ENCODE measurements at regions not wholly inside any gene's neighbourhood (a gene's known extent, or its start where the extent isn't known, plus 50 kb on each side); places are given as distances from the start of the nearest gene placed in this dataset.
"Not testable (repeated sequence)": the region's sequence is repeated elsewhere in the genome, so short reads cannot be mapped to it uniquely, and the experiment has no call there.

DNA sequence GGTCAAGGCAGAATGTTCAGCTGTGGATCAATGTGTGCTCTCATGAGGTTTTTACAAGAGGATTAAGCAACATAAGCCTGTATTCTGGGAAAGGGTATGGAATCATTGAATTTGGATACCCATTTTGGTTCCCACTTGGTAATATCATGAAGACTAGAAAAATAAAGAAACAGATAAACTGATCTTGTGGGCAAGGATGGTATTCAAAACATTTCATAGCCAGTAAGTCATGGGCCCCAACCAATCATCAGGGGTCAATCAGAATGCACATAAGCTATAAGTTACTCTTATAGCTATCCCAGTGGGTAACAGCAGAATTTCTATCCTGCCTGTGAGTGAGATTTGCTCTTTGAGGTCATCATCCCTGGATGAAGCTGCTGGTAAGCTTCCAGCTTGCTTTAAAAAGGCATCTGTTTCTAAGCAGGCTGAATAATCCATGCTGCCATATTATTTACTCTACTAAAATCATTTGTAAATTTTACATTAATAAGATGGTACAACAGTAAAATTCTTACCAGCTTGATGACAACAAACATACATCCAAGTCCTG, 291.2 kb downstream of the RAD51AP2 start:
- no peaks in the 10 kb centered on the region for H3K9me3 Mint-ChIP-seq
- peaks cover 0 to 10% (median 0%) of the 10 kb centered on the region in 3 donors for H3K27me3 Mint-ChIP-seq
- H3K4me3 Mint-ChIP-seq = no peak overlapping the region
- no peak for ATAC-seq (ENCODE audit: low read depth in 2 of 2)
- H3K36me3 Mint-ChIP-seq = no peaks in the 10 kb centered on the region
- no peak overlapping the region for H3K27ac Mint-ChIP-seq
- no peak for DNase-seq
- peaks cover 0 to 4% (median 0%) of the 10 kb centered on the region in 3 donors for H3K4me1 Mint-ChIP-seq

DNA sequence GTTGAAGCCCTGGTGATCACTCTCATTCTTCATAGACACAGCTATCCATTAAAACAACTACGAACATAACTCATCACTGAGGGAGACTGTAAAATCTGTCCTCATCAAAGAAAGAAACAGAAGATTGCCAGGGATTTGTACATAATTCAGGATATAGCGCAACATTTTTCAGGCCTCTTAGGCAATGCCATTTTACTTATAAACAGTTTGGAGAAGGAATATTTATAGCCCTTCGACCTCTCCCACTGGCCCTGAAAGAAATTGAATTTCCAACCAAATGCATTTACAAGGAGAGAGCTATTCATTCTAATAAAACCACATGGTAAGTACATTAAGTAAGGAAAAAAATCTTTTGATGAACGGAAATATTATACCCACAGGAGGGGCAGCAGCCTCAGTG, 295.0 kb downstream of the RAD51AP2 start:
- H3K4me3 Mint-ChIP-seq = no peak overlapping the region
- DNase-seq (no peak), ATAC-seq (ENCODE audit: low read depth in 2 of 2) (no peak)
- H3K9me3 Mint-ChIP-seq = peaks cover 0 to 2% (median 0%) of the 10 kb centered on the region in 7 donors
- H3K4me1 Mint-ChIP-seq = no peaks in the 10 kb centered on the region
- H3K36me3 Mint-ChIP-seq = no peaks in the 10 kb centered on the region
- H3K27me3 Mint-ChIP-seq = peaks cover 0 to 10% (median 0%) of the 10 kb centered on the region in 3 donors
- no peak overlapping the region for H3K27ac Mint-ChIP-seq

DNA sequence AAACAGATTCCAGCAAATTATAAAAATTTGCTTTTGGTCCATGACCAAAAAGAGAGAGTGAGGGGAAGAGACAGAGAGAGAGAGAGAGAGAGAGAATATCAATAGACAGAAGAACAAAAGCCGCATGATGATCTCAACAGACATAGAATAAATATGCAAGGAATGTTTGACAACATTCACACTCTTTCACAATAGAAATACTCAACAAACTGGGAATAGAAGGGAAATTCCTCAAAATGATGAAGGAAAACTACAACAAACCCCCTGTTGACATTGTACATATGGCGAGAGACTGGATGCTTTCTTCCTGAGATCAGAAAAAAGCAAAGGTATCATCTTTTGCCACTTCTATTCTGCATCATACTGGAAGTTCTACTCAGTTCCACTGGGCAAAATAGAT, 309.7 kb downstream of the RAD51AP2 start:
- H3K4me1 Mint-ChIP-seq = peaks cover 0 to 16% (median 8%) of the 10 kb centered on the region in 3 donors
- H3K4me3 Mint-ChIP-seq = no peak overlapping the region
- ATAC-seq (ENCODE audit: low read depth in 2 of 2) (no peak), DNase-seq (no peak)
- H3K27ac Mint-ChIP-seq = no peak overlapping the region
- H3K36me3 Mint-ChIP-seq = no peaks in the 10 kb centered on the region
- no peaks in the 10 kb centered on the region for H3K27me3 Mint-ChIP-seq
- H3K9me3 Mint-ChIP-seq = peaks cover 0 to 8% (median 0%) of the 10 kb centered on the region in 7 donors

DNA sequence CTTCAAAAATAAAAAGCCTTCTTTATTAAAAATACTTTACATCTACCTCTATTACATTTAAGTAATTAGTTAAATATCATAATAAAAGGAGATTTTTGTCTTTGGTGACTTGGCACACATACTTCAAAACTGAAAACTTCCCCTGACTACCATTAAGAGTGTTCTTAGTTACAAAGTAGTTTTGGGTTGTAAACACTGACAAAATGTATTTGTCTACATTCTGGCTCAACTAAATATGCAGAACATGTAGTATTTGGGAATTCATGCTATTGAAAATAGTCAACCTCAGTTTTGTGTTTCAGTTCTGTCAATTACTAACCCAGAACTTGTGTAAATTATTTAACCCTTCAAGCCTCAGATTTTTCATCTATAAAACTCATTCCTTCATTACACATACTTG, 311.5 kb downstream of the RAD51AP2 start:
- Mint-ChIP-seq H3K9me3 (peaks cover 0 to 12% (median 0%) of the 10 kb centered on the region in 7 donors), H3K27me3 (no peaks in the 10 kb centered on the region), H3K36me3 (no peaks in the 10 kb centered on the region), H3K27ac (peak overlapping the region in 1 of 6 donors; percentile 45), H3K4me3 (no peak overlapping the region), H3K4me1 (peaks cover 5 to 27% (median 22%) of the 10 kb centered on the region in 3 donors)
- no peak for DNase-seq
- no peak for ATAC-seq (ENCODE audit: low read depth in 2 of 2)

DNA sequence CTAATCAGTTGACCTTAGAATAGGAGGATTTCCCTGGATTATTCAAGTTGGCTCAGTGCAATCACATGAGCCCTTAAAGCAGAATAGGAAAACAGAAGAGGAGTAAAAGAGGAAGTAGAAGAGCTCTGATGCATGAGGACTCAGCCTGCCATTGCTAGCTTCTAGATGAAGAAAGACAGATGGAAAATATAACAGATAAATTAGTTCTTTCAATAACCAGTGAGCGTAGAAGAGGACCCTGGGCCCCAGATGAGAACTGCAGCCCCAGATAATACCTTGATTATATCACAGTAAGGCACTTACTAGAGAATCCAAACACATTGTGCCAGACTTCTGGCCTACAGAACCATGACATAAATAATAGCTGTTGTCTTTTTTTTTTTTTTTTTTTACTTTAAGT, 314.0 kb downstream of the RAD51AP2 start:
- peak overlapping the region in 2 of 8 donors; percentile 8 to 48 for H3K4me3 Mint-ChIP-seq

DNA sequence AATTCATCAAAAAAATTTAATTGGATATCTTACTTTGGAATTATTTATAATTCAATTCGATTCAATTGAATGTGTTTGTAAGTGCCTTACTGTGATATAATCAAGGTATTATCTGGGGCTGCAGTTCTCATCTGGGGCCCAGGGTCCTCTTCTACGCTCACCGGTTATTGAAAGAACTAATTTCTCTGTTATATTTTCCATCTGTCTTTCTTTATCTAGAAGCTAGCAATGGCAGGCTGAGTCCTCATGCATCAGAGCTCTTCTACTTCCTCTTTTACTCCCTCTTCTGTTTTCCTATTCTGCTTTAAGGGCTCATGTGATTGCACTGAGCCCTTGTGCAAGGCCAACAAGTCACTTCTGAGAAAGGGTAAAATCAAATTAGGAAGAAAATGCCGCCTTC, 315.6 kb downstream of the RAD51AP2 start:
- peak; percentile 37 for DNase-seq

More for the DNA sequence above, 314.0 kb downstream of the RAD51AP2 start:
- H3K36me3 Mint-ChIP-seq, H3K27me3 Mint-ChIP-seq: not testable (repeated sequence)
- ATAC-seq (ENCODE audit: low read depth in 2 of 2) (peak; percentile 42 to 58), DNase-seq (peak; percentile 17)
- H3K9me3 Mint-ChIP-seq = peaks cover 0 to 12% (median 0%) of the 10 kb centered on the region in 7 donors
- H3K4me1 Mint-ChIP-seq = peaks cover 5 to 27% (median 22%) of the 10 kb centered on the region in 3 donors
- H3K27ac Mint-ChIP-seq = peak overlapping the region in 4 of 6 donors; percentile 57 to 80 (median 68)

DNA sequence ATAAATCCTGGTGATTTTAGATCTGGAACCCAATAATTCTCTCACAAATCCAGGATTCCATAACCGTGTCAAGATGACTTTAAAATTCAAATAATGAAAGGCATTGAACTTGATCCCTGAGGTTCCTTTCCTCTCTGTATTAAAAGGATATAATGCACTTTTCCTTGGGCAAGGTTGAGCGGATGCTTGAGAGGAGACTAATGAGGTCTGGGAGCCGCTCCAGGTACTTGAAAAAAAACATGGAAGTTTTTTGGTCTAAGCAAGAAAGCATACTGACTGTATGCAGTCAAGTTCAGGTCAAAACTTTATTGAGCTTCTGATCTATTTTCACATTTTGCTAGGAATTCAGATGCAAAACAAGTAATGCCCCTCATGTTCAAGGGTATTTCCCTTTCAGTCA, 318.5 kb downstream of the RAD51AP2 start:
- H3K27ac Mint-ChIP-seq = no peak overlapping the region
- peaks cover 5 to 22% (median 22%) of the 10 kb centered on the region in 3 donors for H3K4me1 Mint-ChIP-seq
- peaks cover 0 to 12% (median 0%) of the 10 kb centered on the region in 7 donors for H3K9me3 Mint-ChIP-seq
- no peak for ATAC-seq (ENCODE audit: low read depth in 2 of 2)
- no peaks in the 10 kb centered on the region for H3K36me3 Mint-ChIP-seq
- DNase-seq = no peak
- H3K4me3 Mint-ChIP-seq = no peak overlapping the region
- peaks cover 7 to 9% (median 8%) of the 10 kb centered on the region in 3 donors for H3K27me3 Mint-ChIP-seq

More for the DNA sequence above, 315.6 kb downstream of the RAD51AP2 start:
- H3K4me3 Mint-ChIP-seq = peak overlapping the region in 2 of 8 donors; percentile 1 to 56
- peaks cover 0 to 12% (median 3%) of the 10 kb centered on the region in 7 donors for H3K9me3 Mint-ChIP-seq
- not testable (repeated sequence) for H3K36me3 Mint-ChIP-seq, H3K27me3 Mint-ChIP-seq
- H3K4me1 Mint-ChIP-seq = peaks cover 5 to 27% (median 22%) of the 10 kb centered on the region in 3 donors
- peak overlapping the region in 5 of 6 donors; percentile 4 to 80 (median 59) for H3K27ac Mint-ChIP-seq
- ATAC-seq (ENCODE audit: low read depth in 2 of 2) = peak; percentile 95 to 97

DNA sequence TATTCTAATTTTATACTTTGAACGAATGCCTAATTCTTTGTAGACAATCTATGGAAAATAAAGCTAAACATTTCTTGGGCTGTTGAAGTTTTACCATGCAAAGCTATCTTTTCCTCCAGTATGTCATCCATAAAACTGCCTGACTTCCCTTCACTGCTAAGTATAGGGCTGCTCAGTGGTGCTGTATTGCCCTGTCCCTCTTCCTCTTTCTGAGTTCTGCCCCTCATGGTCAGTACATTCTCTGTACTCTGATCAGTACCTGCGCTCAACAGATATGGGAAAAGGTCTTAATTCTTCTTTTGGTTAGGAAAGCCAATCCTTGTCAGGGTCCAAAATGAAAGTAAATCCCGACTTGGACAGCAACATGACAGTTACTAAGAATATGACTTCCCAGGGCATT, 321.9 kb downstream of the RAD51AP2 start:
- Mint-ChIP-seq H3K4me1 (peaks cover 0 to 3% (median 0%) of the 10 kb centered on the region in 3 donors), H3K4me3 (peak overlapping the region in 1 of 8 donors; percentile 6), H3K36me3 (no peaks in the 10 kb centered on the region), H3K9me3 (peaks cover 0 to 3% (median 0%) of the 10 kb centered on the region in 7 donors), H3K27ac (no peak overlapping the region), H3K27me3 (peaks cover 7 to 10% (median 9%) of the 10 kb centered on the region in 3 donors)
- DNase-seq (no peak), ATAC-seq (ENCODE audit: low read depth in 2 of 2) (no peak)

DNA sequence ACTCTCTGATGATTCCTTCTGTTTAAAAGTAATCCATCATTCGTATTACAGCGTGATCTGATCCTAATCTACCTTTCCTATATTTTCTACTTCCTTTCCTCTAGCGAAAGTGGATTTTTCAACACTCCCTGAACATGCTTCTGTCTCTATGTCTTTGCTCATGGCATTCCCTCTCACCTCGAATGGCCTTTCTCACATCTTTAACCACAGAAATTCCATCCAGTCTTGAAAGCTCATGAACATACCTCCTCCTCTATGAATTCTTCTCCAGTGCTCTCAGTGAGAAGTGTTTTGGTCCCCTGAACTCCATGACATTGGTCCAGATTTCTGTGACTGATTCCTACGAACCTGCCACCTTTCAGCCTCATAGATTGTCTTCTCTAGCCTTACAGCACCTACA, 323.2 kb downstream of the RAD51AP2 start:
- ATAC-seq (ENCODE audit: low read depth in 2 of 2) (no peak), DNase-seq (no peak)
- Mint-ChIP-seq H3K27me3 (peaks cover 7 to 10% (median 9%) of the 10 kb centered on the region in 3 donors), H3K27ac (no peak overlapping the region), H3K4me1 (peaks cover 0 to 3% (median 0%) of the 10 kb centered on the region in 3 donors), H3K9me3 (peaks cover 0 to 3% (median 0%) of the 10 kb centered on the region in 7 donors), H3K4me3 (no peak overlapping the region), H3K36me3 (no peaks in the 10 kb centered on the region)

DNA sequence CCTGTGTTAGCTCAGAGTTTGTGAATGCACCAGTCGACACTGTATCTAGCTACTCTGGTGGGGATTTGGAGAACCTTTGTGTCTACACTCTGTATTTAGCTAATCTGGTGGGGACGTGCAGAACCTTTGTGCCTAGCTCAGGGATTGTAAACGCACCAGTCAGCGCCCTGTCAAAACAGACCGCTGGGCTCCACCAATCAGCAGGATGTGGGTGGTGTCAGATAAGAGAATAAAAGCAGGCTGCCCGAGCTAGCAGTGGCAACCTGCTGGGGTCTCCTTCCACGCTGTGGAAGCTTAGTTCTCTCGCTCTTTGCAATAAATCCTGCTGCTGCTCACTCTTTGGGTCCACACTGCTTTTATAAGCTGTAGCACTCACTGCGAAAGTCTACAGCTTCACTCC, 324.2 kb downstream of the RAD51AP2 start:
- DNase-seq (no peak), ATAC-seq (ENCODE audit: low read depth in 2 of 2) (no peak)
- Mint-ChIP-seq H3K4me3 (no peak overlapping the region), H3K36me3 (no peaks in the 10 kb centered on the region), H3K27me3 (peaks cover 7 to 10% (median 9%) of the 10 kb centered on the region in 3 donors), H3K27ac (no peak overlapping the region), H3K4me1 (peaks cover 0 to 3% (median 0%) of the 10 kb centered on the region in 3 donors), H3K9me3 (peaks cover 0 to 3% (median 0%) of the 10 kb centered on the region in 7 donors)

DNA sequence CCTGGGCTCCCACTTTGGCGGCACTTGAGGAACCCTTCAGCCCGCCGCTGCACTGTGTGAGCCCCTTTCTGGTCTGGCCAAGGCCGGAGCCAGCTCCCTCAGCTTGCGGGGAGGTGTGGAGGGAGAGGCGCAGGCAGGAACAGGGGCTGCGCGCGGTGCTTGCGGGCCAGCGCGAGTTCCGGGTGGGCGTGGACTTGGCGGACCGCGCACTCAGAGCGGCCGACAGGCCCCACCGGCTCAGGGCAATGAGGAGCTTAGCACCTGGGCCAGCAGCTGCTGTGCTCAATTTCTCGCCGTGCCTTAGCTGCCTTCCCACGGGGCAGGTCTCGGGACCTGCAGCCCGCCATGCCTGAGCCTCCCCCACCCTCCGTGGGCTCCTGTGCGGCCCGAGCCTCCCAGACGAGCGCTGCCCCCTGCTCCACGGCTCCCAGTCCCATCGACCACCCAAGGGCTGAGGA, 324.8 kb downstream of the RAD51AP2 start:
- H3K4me3 Mint-ChIP-seq; H3K36me3 Mint-ChIP-seq; DNase-seq; ATAC-seq (ENCODE audit: low read depth in 2 of 2); H3K27me3 Mint-ChIP-seq; H3K9me3 Mint-ChIP-seq; H3K4me1 Mint-ChIP-seq; H3K27ac Mint-ChIP-seq: not testable (repeated sequence)

DNA sequence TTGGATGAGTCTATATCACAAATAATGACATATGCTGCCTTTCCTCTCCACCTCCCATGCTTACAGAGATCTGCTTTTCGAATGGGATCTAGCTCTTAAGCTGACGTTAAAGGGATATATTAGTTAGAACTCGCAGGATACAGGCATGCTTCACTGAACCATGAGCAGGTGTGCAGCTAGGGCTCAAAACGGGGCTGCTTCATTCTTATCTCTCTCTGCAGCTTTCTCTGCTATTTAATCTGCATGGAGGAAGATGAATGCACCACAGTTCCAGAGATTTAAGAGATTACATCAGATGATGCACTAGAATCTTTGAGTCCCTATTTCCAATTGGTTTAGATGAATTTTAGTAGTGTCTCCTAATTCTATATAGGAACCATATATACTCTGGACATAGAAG, 327.0 kb downstream of the RAD51AP2 start:
- no peaks in the 10 kb centered on the region for H3K9me3 Mint-ChIP-seq
- peak overlapping the region in 1 of 8 donors; percentile 12 for H3K4me3 Mint-ChIP-seq
- peaks cover 9 to 12% (median 11%) of the 10 kb centered on the region in 3 donors for H3K27me3 Mint-ChIP-seq
- ATAC-seq (ENCODE audit: low read depth in 2 of 2) (peak; percentile 37 to 60), DNase-seq (no peak)
- no peaks in the 10 kb centered on the region for H3K4me1 Mint-ChIP-seq
- H3K36me3 Mint-ChIP-seq = no peaks in the 10 kb centered on the region
- no peak overlapping the region for H3K27ac Mint-ChIP-seq

DNA sequence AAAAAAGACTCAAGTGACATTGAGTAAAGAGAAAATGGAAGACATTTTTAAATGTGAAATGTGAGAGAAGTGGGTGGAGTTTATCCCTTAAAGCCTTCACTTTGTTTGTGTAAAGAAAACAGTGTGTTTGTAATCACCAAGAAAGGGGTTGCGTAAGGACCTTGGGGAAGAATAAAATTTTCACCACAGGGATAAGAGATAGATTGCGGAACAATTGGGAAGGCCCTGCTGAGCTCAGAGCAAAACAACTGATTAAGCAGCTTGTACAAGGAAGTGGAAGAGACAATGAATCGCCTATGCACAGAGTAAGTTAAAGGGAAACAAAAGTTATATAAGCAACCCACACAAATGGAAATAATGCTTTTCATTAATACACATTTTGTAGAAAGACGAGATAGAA, 327.7 kb downstream of the RAD51AP2 start:
- no peak for ATAC-seq (ENCODE audit: low read depth in 2 of 2)

DNA sequence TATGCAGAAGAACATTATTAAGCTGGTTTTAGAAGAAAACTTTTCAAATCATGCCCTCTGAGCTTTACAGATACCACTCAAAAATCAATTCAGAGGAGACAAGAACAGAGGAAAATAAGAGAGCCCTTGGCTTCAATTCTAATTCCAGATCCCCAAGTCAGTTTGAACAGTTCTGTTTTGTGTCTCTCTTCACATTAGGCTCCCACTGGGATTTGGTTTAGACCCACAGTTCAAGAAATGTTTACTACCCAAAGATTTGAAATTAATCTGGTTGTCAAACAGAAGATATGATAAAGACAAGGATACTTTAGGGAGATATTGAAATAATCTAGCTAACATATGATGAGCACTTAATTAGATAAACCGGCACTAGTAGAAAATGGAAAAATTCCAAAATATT, 329.5 kb downstream of the RAD51AP2 start:
- no peaks in the 10 kb centered on the region for H3K9me3 Mint-ChIP-seq
- no peak overlapping the region for H3K4me3 Mint-ChIP-seq
- H3K4me1 Mint-ChIP-seq = no peaks in the 10 kb centered on the region
- peaks cover 0 to 7% (median 6%) of the 10 kb centered on the region in 3 donors for H3K27me3 Mint-ChIP-seq
- no peak overlapping the region for H3K27ac Mint-ChIP-seq
- ATAC-seq (ENCODE audit: low read depth in 2 of 2) (no peak), DNase-seq (no peak)
- H3K36me3 Mint-ChIP-seq = no peaks in the 10 kb centered on the region

More for the DNA sequence above, 327.7 kb downstream of the RAD51AP2 start:
- H3K4me1 Mint-ChIP-seq = no peaks in the 10 kb centered on the region
- H3K36me3 Mint-ChIP-seq = no peaks in the 10 kb centered on the region
- no peak for DNase-seq
- H3K4me3 Mint-ChIP-seq = no peak overlapping the region
- no peaks in the 10 kb centered on the region for H3K9me3 Mint-ChIP-seq
- peaks cover 9 to 12% (median 11%) of the 10 kb centered on the region in 3 donors for H3K27me3 Mint-ChIP-seq
- no peak overlapping the region for H3K27ac Mint-ChIP-seq

Measured in naive B cell (primary cell).